ENCODE measurements at regions not wholly inside any gene's neighbourhood (a gene's known extent, or its start where the extent isn't known, plus 50 kb on each side); places are given as distances from the start of the nearest gene placed in this dataset.
"Not testable (repeated sequence)": the region's sequence is repeated elsewhere in the genome, so short reads cannot be mapped to it uniquely, and the experiment has no call there.

GRCh38 chr2:114018464-114018863, 128.6 kb downstream of the ACTR3 start:
- not testable (repeated sequence) for DNase-seq

- no peak for DNase-seq
These were observed 130.8 kb downstream of the ACTR3 start for GRCh38 chr2:114020668-114021067.

GRCh38 chr2:114022360-114023085, 132.6 kb downstream of the ACTR3 start:
- DNase-seq, result no peak

- DNase-seq, result peak; percentile 25
These were observed 134.4 kb downstream of the ACTR3 start for GRCh38 chr2:114024326-114024725.

GRCh38 chr2:114025030-114025429, 135.1 kb downstream of the ACTR3 start:
- no peak for DNase-seq

- DNase-seq, result no peak
These were observed 137.5 kb downstream of the ACTR3 start for GRCh38 chr2:114027437-114027836.

- DNase-seq, result peak; percentile 37
These were observed 142.0 kb downstream of the ACTR3 start for GRCh38 chr2:114031605-114032505.

- DNase-seq, result no peak
These were observed 142.8 kb downstream of the ACTR3 start for GRCh38 chr2:114032705-114033104.

- peak; percentile 41 for DNase-seq
These were observed 144.9 kb downstream of the ACTR3 start for GRCh38 chr2:114034742-114035141.

GRCh38 chr2:114038710-114039109, 148.8 kb downstream of the ACTR3 start:
- DNase-seq, result no peak

GRCh38 chr2:114039677-114040076, 149.8 kb downstream of the ACTR3 start:
- DNase-seq, result no peak

GRCh38 chr2:114040826-114041225, 150.9 kb downstream of the ACTR3 start:
- no peak for DNase-seq

- DNase-seq, result no peak
These were observed 155.1 kb downstream of the ACTR3 start for GRCh38 chr2:114044985-114045384.

GRCh38 chr2:114046373-114046772, 156.5 kb downstream of the ACTR3 start:
- no peak for DNase-seq

GRCh38 chr2:114046866-114047435, 157.1 kb downstream of the ACTR3 start:
- DNase-seq, result peak; percentile 31

GRCh38 chr2:114049280-114049679, 159.4 kb downstream of the ACTR3 start:
- no peak for DNase-seq

- no peak for DNase-seq
These were observed 159.9 kb downstream of the ACTR3 start for GRCh38 chr2:114049826-114050225.

- DNase-seq, result no peak
These were observed 166.6 kb downstream of the ACTR3 start for GRCh38 chr2:114056294-114057143.

- DNase-seq, result no peak
These were observed 167.7 kb downstream of the ACTR3 start for GRCh38 chr2:114057638-114058037.

GRCh38 chr2:114061566-114062098, 171.7 kb downstream of the ACTR3 start:
- no peak for DNase-seq

- DNase-seq, result no peak
These were observed 173.5 kb downstream of the ACTR3 start for GRCh38 chr2:114063346-114063745.

Data from muscle of arm (tissue), 1 donor.